Right atrium auricular region (tissue), 2 donors: ENCODE measurements at regions not wholly inside any gene's neighbourhood (a gene's known extent, or its start where the extent isn't known, plus 50 kb on each side); places are given as distances from the start of the nearest gene placed in this dataset.

Source experiments
- DNase-seq: peaks from one replicate; pipeline ENCODE4 v3.0.0-alpha.2; 2019; ENCODE audit warnings: low spot score
- H3K27ac ChIP-seq, 2 donors: fragments of 200-600 bp; sonication (generic); 1 replicate in 1 of 2; 2 replicates in 1 of 2; pipeline ENCODE4 v1.5.1; 2016 to 2019
- H3K27me3 ChIP-seq, 2 donors: fragments of 200-600 bp; sonication (generic); one replicate each; pipeline versions ENCODE4 v1.5.1 to v1.6.0; 2017 to 2019
- H3K36me3 ChIP-seq: fragments of 200-600 bp; sonication (generic); one replicate; pipeline ENCODE4 v1.5.1; 2016
- H3K4me1 ChIP-seq, 2 donors: fragments of 200-600 bp; sonication (generic); one replicate each; pipeline versions ENCODE4 v1.5.1 to v1.6.0; 2017 to 2019
- H3K4me3 ChIP-seq, 2 donors: fragments of 200-600 bp; sonication (generic); 1 replicate in 1 of 2; 2 replicates in 1 of 2; pipeline ENCODE4 v1.5.1; 2017 to 2019; ENCODE audit warnings: mild to moderate bottlenecking in 1 of 2, moderate library complexity in 1 of 2
- H3K9me3 ChIP-seq, 2 donors: fragments of 200-600 bp; sonication (generic); one replicate each; pipeline ENCODE4 v1.5.1; 2019
- CTCF ChIP-seq, 2 donors: fragments of 200-600 bp; sonication (generic); IDR thresholded peaks; one replicate each; pipeline ENCODE4 v1.5.1; 2019; ENCODE audit warnings: antibody characterized with exemption in 2 of 2

- Histone ChIP-seq H3K4me1 (peaks cover 0 to 29% of the 10 kb centered on the region in 2 donors), H3K27me3 (no peaks in the 10 kb centered on the region), H3K27ac (no peak overlapping the region), H3K9me3 (no peaks in the 10 kb centered on the region), H3K4me3 (no peak overlapping the region), H3K36me3 (no peaks in the 10 kb centered on the region)
- no peak for DNase-seq
- no peak for TF ChIP-seq CTCF (IDR thresholded peaks at IDR 0.05)
Observed at GRCh38 chr13:34752283-34752960, 189.6 kb upstream of the NBEA start.

GRCh38 chr13:34756136-34756535 lies 185.9 kb upstream of the NBEA start:
- H3K9me3 ChIP-seq: no peaks in the 10 kb centered on the region
- no peak for TF ChIP-seq CTCF (IDR thresholded peaks at IDR 0.05)
- no peak overlapping the region for H3K27ac ChIP-seq
- H3K27me3 ChIP-seq: no peaks in the 10 kb centered on the region
- DNase-seq: no peak
- H3K4me1 ChIP-seq: no peaks in the 10 kb centered on the region
- H3K36me3 ChIP-seq: no peaks in the 10 kb centered on the region
- no peak overlapping the region for H3K4me3 ChIP-seq

- Histone ChIP-seq H3K27ac (no peak overlapping the region), H3K36me3 (no peaks in the 10 kb centered on the region), H3K4me1 (no peaks in the 10 kb centered on the region), H3K27me3 (no peaks in the 10 kb centered on the region), H3K9me3 (no peaks in the 10 kb centered on the region), H3K4me3 (no peak overlapping the region)
- TF ChIP-seq CTCF (IDR thresholded peaks at IDR 0.05): no peak
- no peak for DNase-seq
Observed at GRCh38 chr13:34756572-34756971, 185.5 kb upstream of the NBEA start.

- Histone ChIP-seq H3K27ac (no peak overlapping the region), H3K4me1 (no peaks in the 10 kb centered on the region), H3K36me3 (no peaks in the 10 kb centered on the region), H3K9me3 (no peaks in the 10 kb centered on the region), H3K4me3 (no peak overlapping the region), H3K27me3 (no peaks in the 10 kb centered on the region)
- no peak for TF ChIP-seq CTCF (IDR thresholded peaks at IDR 0.05)
- no peak for DNase-seq
Observed at GRCh38 chr13:34757441-34757840, 184.6 kb upstream of the NBEA start.

GRCh38 chr13:34758628-34759027 lies 183.4 kb upstream of the NBEA start:
- DNase-seq: no peak
- Histone ChIP-seq H3K4me3 (no peak overlapping the region), H3K4me1 (no peaks in the 10 kb centered on the region), H3K36me3 (no peaks in the 10 kb centered on the region), H3K9me3 (no peaks in the 10 kb centered on the region), H3K27ac (no peak overlapping the region), H3K27me3 (no peaks in the 10 kb centered on the region)
- no peak for TF ChIP-seq CTCF (IDR thresholded peaks at IDR 0.05)

- H3K4me1 ChIP-seq: no peaks in the 10 kb centered on the region
- no peak for TF ChIP-seq CTCF (IDR thresholded peaks at IDR 0.05)
- DNase-seq: no peak
- no peaks in the 10 kb centered on the region for H3K9me3 ChIP-seq
- no peak overlapping the region for H3K4me3 ChIP-seq
- no peaks in the 10 kb centered on the region for H3K36me3 ChIP-seq
- H3K27me3 ChIP-seq: no peaks in the 10 kb centered on the region
- H3K27ac ChIP-seq: no peak overlapping the region
Observed at GRCh38 chr13:34762312-34762711, 179.8 kb upstream of the NBEA start.
